PC-3 (cell line): ENCODE measurements at regions not wholly inside any gene's neighbourhood (a gene's known extent, or its start where the extent isn't known, plus 50 kb on each side); places are given as distances from the start of the nearest gene placed in this dataset.

ENCODE experiments used
- CTCF ChIP-seq: fragments of 300-600 bp; sonication (generic); conservative IDR thresholded peaks from 2 replicates; pipeline ENCODE4 v1.5.1; 2017; ENCODE audit warnings: antibody characterized with exemption, low read depth, mild to moderate bottlenecking, low read length
- EZH2 ChIP-seq: fragments of 300-600 bp; sonication (generic); IDR thresholded peaks from one replicate; pipeline ENCODE4 v1.6.1; 2017; ENCODE audit warnings: antibody characterized with exemption, mild to moderate bottlenecking, low read length; ENCODE audit not compliant: unreplicated experiment
- EZH2phosphoT487 ChIP-seq: fragments of 300-600 bp; sonication (generic); IDR thresholded peaks from 2 replicates; pipeline ENCODE4 v1.6.1; 2018; ENCODE audit warnings: mild to moderate bottlenecking, antibody characterized with exemption, low read length, borderline replicate concordance

GRCh38 chr1:68720476-68720875, 223.6 kb upstream of the DEPDC1 start:
- TF ChIP-seq CTCF, result no peak
- no peak for TF ChIP-seq EZH2phosphoT487
- no peak for TF ChIP-seq EZH2
